Body of pancreas (tissue), 4 donors: ENCODE measurements at regions not wholly inside any gene's neighbourhood (a gene's known extent, or its start where the extent isn't known, plus 50 kb on each side); places are given as distances from the start of the nearest gene placed in this dataset.

Source experiments
- CTCF ChIP-seq, 7 experiments: fragments of 450-650 bp in 4 of 7; fragments of 200-600 bp in 3 of 7; sonication (generic) in 3 of 7; IDR thresholded peaks; one replicate each; pipeline ENCODE4 v1.5.1; 2016 to 2019; ENCODE audit warnings: antibody characterized with exemption in 7 of 7
- POLR2A ChIP-seq, 3 donors: fragments of 450-650 bp; IDR thresholded peaks; one replicate each; pipeline ENCODE4 v1.6.1; 2016; ENCODE audit warnings: antibody characterized with exemption in 3 of 3, mild to moderate bottlenecking in 2 of 3

- TF ChIP-seq POLR2A (IDR thresholded peaks at IDR 0.05) (no peak), CTCF (IDR thresholded peaks at IDR 0.05) (no peak)
Observed at GRCh38 chr13:91020461-91021034, 326.9 kb upstream of the MIR17HG start.
